Mammary epithelial cell (primary cell): ENCODE measurements at regions not wholly inside any gene's neighbourhood (a gene's known extent, or its start where the extent isn't known, plus 50 kb on each side); places are given as distances from the start of the nearest gene placed in this dataset.

Source experiments
- CTCF ChIP-seq, 2 donors: IDR thresholded peaks in 1 of 2; conservative IDR thresholded peaks in 1 of 2; 2 replicates each; pipeline ENCODE4 v1.5.1; 2011 to 2012; ENCODE audit warnings: inconsistent platforms in 2 of 2, low read length in 2 of 2, mild to moderate bottlenecking in 2 of 2, control low read depth in 1 of 2, low read depth in 1 of 2; ENCODE audit not compliant: insufficient read depth in 1 of 2; ENCODE audit errors: extremely low read depth in 1 of 2
- EZH2 ChIP-seq: IDR thresholded peaks from 2 replicates; pipeline ENCODE4 v1.6.1; 2012; ENCODE audit warnings: low read length, inconsistent platforms, borderline replicate concordance

- TF ChIP-seq EZH2 (no peak), CTCF (conservative IDR thresholded peaks at IDR 0.05 in 1 of 2, IDR thresholded peaks at IDR 0.05 in 1 of 2; ENCODE audit: extremely low read depth in 1 of 2, insufficient read depth in 1 of 2, low read depth in 1 of 2, low read length in 2 of 2) (no peak)
Observed at GRCh38 chr7:68642727-68643126, 955.5 kb upstream of the AUTS2 start.
